ENCODE measurements at regions not wholly inside any gene's neighbourhood (a gene's known extent, or its start where the extent isn't known, plus 50 kb on each side); places are given as distances from the start of the nearest gene placed in this dataset.
"Not testable (repeated sequence)": the region's sequence is repeated elsewhere in the genome, so short reads cannot be mapped to it uniquely, and the experiment has no call there.

DNA sequence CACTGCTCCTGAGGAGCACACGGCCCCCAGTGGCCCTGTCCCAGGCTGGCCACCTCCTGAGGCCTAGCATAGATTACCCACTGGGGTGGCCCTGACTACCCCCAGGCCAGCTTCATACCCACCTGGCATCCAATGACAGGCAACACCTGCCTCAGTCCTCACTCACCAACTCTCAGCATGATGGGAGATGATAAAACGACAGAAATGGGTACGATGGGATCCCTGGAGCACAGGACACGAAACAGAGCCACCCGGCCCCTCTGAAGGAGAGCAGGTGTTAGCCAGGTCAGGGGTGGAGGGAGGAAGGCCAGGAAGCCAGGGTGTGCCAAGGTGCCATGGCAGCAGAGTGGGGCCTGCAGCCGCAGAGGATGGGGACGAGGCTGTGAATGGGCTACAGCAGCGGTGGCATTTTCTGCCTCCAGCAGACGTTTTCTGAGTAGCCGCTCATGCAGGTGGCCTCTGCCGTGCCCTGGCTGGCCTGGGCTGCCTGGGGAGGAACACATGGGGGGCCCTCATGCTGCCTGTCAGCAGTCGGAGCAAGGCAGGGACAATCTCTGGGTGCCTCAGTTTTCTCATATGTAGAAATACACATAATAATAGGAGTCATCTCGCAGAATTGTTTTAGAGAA lies 50.2 kb upstream of the FGF3 start:
- no peak for DNase-seq

DNA sequence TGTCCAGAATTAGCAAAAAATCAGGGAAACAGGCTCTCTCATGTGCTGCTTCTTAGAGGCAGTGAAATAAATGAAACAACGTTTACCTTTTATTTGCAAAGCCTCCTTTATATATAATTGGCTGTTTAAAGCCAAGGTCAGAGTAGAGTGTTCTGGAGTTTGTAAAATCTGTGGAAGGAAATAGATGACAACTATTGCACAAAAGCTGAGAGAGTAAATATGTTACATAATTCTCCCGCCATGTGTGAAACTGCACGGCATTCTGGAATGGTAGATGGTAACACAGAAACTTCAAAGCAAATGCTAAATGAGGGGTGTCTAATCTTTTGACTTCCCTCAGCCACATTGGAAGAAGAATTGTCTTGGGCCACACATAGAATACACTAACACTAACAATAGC lies 51.5 kb upstream of the FGF3 start:
- DNase-seq: no peak

DNA sequence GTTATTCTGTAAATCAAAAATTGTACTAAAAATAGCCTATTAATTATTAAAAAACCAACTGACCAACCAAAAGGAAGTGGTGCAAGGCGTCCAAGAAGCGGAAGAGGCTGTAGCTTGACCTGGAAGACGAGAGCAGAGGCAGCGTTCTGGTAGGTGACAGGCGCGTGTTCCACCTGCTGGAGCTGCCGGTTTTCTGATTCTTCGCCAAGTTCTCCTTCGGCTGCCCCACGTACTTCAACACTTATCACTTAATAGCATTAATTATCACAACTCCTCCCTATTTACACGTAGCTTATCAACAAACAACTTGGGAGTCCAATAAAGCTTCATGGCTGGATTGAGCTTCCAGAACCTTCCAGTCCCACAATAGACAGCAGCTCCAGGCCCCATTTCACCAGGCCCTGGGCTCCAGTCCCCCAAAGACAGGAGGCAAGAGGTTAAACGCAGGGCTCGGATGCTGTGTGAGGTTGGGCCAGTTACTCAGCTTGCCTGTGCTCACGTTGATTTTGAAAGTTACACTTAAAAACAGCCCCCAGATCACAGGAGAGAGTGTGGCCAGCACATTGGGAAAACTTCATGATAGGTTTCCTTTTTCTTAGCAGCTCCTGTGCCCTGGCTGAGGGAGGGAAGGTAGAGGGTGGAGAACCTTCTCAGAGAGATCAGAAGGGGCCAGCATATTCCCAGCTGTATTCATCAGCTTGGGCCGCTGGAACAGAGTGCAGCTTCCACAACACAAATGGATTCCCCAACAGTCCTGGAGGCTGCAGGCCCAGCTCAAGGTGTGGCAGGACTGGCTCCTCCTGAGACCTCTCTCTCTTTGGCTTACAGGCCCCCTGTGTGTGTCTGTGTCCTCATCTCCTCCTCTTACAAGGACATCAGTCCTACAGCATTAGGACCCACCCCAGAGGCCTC lies 54.2 kb upstream of the FGF3 start:
- DNase-seq: no peak

DNA sequence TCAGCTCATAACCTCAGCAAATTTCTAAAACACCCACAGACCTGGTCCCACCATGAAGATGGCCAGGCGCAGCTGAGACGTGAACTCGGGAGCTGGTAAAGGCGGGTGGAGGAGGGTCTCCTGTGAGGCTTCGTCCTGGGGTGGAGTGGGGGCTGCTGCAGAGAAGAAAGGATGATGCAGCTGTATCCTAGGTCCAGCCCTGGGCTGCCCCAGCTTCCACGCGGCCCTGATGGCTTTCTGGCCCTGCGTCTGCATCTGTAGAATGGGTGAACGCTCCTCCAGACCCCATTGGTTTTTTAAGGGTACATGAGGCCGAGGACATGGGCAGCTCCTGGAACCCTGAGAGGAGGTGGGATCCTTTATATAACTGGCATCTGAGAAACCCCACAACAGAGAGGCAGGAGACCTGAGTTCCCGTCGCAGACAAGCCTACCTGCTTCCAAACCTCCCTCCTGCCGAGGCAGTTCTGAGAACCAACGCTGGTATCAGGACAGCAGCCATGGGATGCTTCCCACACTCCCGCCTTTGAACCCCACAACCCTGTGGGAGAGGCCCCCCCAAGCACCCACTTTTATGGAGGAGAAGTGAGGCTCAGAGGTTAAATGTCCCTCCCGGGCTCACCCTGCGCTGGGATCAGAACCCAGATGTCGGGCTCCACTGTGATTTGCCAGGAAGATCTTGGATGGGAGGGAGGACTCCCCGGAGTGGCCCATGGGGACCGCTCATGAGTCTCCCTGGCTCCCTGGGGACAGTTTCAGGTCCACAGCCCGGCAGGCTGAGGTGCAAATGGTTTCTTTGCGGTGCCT lies 55.2 kb upstream of the FGF3 start:
- no peak for DNase-seq

DNA sequence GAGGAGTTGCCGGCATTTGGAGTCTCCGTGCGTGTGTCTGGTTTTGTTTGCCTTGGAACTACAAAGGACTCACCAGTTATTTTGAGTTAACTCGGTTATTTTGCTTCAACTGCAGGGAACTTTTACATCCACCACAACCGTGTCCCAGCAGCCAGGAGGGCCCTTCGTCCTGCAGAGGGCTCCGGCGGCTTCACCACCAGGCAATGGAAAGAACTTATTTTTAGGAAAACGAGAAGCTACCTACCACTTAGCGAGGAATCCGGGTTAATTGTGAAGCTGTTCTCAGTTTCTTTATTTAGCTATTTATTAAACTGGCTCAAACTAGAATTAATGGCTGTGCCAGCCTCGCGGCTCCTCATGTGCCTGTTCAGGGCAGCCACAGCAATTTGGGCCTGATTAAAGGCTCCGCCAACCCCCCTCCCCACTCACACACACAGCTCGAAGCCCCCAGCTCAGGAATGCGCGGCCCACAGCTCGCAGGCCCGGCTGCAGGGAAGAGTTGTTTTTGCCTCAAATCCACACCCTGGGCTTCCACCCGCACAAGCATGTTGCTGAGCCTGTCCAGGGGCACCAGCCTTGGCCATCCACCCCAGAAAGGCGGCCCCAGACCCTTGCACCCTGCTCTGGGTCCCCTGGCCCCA lies 55.9 kb upstream of the FGF3 start:
- DNase-seq: no peak

DNA sequence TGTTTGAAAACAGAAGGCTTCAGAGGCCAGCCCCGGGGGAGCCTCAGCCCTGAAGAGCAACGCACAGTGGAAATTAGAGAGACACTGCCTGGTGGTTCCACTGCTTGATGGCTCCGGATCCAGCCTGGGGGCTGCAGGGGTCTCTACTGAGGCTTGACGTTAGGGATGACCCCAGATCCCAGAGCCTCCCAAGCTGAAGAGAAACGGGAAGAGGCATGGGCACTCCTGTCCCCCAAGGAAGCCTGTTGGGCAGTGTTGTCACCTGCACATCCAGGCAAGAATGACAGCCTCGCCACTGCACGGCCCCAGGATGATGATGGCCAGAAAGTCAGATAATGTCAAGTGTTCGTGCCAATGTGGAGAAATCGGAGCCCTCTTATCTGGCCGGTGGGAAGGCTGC lies 56.8 kb upstream of the FGF3 start:
- no peak for DNase-seq

DNA sequence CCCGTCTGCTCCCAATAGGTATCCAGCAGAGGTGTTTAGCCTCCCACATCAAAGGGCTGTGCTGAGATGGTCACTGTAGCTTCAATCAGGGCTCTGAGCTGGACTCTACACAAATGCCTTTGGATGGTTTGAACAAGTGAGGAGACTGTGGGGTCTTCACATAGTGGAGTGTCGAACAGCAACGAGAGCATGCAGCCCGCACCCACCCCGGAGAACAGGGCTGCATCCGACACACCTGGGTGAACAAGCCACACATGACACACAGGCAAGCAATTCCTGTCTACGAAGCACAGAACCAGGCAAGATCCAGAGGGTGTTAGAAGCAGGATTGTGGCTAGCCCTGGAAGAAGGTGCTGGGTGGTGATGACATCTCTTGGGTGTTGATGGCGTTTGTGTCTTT lies 58.0 kb upstream of the FGF3 start:
- no peak for DNase-seq

DNA sequence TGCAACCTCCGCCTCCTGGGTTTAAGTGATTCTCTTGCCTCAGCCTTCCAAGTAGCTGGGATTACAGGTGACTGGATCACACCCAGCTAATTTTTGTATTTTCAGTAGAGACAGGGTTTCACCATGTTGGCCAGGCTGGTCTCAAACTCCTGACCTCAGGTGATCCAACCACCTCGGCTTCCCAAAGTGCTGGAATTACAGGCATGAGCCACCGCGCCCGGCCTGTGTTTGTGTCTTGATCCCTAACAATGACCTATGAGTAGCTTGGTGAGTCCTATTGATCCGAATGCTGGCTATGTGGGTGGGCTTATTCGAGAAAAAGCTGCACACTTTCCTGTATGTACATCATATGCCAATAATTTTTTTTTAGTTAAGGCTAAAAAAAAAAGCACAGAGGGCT lies 58.5 kb upstream of the FGF3 start:
- not testable (repeated sequence) for DNase-seq

DNA sequence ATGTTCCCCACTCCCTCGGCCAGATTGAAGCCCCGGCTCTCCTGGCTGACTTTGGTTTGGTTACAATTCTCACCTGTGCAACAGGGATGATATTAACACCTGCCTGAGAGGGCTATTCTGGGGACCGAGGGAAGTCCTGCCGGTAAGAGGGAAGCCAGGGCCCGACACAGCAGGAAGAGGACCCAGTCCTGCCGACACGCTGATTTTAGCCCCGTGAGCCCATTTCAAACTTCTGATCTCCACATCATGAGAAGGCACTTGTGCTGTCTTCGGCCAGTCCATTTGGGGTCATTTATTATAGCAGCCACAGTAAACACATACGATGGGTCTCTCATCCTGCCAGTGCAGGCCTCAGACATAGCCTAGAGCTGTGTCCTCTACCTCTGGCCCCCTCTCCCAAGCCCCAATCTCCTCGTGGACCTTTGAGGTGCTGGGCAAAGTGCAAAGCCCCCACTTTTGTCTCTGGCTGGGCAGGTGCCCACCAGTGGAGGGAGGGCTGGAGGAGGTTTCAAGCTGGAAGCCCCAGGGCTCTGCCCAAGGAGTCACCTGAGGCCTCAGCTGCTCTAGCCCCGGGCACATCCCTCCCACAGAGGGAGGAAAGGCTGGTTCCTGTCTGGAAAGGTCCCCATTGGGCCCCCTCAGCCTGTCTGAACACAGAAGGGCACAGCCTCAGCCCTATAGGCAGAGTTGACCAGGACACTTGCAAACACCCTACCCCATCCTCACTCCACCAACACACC lies 59.1 kb upstream of the FGF3 start:
- no peak for DNase-seq

DNA sequence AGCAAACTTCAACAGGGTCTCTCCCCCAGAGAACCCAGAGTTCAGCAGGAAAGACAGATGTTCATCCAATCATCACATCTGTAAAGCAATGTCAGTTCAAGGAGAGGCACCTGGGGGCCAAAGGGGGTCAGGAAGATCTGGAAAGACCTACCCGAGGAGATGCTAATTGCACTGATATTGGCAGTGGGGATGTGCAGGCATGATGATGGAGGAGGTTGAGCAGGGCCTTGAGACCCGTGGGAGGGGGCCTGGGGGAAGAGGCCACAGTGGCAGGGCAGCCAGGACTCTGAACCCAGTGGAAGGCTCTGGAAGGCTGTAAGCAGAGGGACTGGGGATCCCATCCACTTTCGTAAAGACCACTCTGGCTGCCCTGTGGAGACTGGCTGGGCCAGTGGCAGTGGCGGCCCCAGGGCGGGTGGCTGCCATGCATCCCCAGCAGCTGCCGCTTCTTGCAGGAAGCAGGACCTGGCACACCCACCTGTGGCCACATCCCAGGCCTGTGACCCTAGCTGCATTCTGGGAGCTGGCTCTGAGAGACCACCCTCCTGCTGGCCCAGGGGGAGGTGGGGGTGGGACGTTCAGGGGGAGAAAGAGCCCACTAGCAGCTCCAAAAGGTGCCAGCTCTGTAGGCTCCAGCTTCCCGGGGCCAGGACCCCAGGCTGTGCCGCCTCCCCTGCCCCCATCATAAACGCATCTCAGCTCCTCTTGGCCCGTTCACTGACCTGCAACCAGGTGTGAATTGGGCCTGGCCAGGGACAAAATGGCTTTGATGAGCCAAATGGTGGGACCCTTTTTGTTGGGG lies 59.9 kb upstream of the FGF3 start:
- no peak for DNase-seq

DNA sequence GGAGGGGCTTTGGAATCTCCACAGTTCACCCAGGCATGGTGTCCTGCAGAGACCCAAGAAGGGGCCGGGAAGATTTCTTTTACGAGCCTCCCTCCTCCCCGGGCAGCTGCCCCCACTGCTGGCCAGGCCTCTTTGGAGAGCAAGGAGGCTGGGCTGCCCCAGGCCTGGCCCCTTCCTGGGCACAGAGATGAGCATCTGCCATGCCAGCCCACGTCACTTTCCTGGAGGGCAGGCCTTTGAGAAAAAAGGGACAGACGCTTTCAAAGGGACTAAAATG lies 60.5 kb upstream of the FGF3 start:
- DNase-seq: no peak

DNA sequence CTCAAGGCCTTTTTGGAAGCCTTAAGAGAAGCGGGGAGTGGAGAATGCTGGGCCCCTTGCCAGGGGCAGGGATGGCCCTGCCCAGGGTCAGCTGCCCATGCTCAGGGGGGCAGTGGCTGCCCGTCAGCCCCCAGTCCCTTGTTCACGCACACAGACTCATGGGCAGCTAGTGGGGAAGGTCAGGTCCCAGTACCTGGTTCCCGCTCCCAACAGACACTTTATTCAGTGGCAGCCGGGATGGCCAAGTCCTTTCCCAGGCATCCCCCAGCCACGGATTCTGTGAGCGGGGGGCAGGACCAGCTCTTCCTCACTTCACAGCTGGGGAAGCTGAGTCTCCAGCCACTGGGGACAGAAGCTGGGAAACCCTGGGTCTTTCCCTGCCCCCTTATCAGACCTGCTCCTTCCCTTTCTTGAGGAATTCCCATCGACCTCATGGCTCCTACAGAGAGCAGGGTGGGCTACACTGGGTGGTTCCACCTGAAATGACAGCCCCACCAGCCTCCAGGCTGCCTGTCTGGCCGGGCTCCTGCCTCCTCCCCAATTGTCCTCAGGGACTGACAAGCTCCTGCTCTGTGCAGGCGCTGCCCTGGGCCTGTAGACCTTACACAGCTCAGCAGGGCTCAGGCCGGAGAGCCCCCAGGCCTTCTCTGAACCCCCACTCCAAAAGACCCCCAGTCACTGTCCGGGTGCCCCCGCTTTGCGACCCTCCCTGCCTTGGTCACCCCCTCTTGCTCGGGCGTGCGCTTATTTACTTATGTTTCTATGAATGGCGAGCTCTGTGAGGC lies 61.0 kb upstream of the FGF3 start:
- no peak for DNase-seq

DNA sequence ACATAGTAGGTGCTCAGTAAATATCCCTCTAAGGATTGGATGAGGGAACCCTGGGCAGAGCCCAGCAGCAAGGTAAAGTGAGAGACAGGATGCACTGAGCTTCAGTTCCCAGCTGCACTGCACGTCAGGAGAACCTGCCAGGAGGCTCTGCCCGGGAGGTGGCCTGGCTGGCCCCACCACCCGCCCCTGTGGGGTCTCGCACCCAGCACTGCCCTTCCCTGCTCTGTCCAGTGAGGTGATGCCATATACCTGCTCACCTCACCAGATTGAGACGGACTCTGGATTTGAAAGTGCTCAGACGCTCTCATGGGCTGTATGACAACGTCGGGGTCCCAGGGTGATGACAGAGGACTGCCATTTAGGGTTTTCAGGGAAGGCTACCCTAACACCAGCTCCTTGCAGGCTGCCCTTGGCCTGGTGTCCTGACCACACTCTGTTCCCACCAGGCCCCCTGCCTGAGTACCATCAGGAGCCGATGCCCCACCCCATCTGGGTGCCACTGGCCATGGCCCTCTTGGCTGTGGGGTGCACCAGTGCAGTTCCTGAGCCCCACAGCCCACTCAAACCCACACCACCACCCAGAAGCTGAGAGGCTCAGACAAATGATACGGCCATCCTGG lies 61.7 kb upstream of the FGF3 start:
- DNase-seq: no peak

DNA sequence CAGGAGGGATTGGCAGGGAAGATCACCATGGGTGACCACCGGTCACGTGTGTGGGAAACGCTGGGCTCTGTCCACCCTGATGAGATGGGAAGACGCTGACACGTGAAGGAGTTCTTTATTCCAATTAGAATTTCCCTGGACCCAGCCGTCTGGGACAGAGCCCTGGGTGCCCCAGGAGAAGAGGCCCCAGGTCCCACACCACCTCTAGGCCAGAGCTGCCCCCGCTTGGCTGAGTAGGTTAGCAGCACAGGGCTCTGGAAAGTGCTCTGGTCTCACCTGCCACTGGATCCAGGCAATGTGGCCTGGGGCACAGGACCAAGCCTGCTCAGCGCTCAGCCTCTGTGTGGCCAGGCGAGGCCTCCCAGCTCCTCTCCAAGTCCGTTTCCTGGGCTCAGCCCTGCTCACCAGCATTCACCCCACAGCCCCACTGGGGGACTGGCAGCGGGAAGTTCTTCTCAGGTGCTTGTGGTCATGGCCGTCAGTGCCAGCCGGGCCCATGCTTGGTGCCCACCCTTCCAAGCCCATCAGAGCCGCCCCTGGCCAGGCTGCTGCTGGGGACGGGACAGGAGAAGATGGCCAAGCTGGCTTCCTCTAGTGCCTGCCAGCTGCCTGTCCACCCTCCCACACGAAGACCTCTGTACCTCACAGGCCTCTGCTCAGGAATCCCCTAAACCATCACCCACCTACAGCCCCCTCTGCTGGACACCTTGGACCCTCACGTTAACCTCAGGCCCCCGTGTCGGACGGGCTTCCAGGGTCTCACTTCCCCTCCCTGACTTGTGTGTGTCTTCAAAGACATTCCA lies 62.5 kb upstream of the FGF3 start:
- no peak for DNase-seq

DNA sequence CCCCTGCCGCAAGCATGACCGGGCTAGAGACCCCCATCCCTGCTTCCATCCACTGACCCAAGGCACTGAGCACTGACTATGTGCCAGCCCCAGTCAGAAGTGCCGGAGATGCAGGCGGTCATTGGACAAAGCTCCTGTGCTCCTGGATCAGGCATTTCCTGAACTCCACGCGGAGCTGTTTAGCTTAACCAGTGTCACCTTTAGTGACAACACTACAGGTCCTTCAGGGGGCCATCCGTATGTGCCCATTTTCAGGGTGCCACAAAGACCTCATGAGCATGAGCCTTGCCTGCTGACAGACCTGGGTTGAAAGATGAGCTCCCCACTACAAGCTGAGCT lies 63.0 kb upstream of the FGF3 start:
- DNase-seq: no peak

DNA sequence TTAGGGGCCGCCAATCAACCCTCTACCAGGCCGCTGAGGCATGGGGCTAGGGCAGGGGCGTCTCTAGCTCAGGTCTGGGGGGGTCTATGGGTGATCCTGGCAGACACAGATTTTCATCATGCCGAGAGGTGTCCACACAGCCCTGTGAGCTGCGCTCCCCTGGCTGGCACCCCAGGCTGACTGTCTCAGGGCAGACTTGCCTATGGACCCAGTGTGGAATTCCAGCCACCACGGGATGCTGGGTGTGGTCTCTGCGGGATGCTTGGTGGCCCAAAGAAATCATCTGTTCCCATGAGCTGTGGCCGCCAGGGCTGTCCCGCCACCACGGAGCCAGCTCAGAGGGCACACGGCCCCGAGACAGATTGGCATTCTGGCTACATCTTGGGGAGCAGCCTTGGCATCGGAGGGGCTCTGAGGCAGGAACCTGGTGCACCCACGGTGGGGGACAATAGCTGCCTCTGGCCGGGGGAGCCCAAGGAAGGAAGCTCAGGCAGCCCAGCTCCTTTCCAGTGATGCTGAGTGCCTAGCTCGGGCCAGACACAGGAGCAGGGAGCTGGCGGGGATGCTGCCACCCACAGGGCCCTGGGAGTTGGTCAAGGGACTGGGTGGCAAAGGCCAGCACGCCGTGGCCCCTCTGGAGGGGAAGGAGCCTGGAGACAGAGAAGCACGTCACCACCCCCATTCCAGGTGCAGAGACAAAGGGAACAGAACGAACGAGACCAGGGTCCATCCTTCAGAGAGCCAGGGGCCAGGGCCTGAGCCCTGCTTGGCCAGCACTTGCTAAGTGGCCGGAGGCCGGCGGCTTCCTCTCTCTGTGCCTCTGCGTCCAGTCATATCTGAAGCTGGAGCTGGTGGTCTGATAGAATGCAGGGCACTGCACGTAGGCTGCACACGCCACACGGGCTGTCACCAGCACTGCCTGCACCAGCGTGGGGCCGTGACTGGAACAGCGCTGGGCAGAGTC lies 64.4 kb upstream of the FGF3 start:
- DNase-seq: no peak

DNA sequence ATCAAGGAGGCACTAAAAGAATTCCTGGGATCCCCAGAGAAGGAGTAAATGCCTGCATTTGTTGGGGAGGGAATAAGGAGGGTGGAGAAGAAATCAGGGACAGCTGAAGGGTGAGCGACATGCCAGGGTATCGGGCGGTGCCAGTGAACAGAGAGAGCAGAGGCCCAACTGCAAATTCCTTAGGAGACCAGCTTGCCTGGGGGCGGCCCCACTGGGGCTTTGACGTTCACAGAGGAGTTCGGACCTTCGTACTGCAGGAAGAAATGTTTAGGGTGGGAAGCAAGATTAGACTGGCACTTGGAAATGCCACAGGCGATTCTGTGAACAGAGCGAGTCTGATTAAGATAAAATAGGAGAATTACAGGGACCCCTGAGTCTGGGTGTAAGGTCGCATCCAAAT lies 65.1 kb upstream of the FGF3 start:
- no peak for DNase-seq

DNA sequence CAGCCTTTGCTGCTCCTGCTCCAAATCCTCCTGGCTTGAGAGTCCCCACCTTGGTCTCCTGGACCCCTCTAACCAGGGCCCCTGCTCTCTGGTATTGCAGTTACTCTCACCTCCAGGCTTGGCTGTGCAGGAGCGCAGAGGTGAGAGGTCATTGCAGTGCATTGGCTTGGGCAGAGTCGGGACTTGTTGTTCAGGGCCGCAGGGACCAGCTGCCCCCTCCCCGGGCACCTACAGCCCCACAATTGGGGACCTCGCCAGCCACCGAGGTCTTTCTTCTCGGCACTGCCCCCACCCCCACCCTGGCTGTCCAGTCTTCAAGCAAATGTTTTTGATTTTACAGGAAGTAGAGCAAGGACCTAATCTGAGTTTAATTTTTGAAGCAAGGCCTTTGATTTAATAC lies 65.5 kb upstream of the FGF3 start:
- DNase-seq: no peak

DNA sequence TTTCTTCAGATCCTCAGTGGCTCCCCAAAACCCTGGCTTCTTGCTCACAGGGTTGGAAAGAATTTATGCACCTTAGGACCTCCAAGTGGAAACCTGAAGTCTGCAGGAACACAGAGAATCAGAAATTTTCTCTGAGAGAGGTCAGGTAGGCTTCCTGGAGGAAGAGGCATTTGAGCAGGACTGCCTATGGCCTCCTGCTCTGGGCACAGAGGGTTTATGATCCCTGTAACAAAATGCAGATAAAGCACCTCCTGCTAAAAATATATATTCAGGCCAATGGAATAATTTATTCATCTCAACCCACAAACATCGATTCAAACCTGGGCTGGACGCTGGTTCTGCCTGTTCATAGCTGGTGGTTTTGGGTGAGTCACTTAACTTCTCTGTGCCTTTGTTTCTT lies 68.1 kb upstream of the FGF3 start:
- DNase-seq: no peak
